ENCODE measurements at regions not wholly inside any gene's neighbourhood (a gene's known extent, or its start where the extent isn't known, plus 50 kb on each side); places are given as distances from the start of the nearest gene placed in this dataset.

DNA sequence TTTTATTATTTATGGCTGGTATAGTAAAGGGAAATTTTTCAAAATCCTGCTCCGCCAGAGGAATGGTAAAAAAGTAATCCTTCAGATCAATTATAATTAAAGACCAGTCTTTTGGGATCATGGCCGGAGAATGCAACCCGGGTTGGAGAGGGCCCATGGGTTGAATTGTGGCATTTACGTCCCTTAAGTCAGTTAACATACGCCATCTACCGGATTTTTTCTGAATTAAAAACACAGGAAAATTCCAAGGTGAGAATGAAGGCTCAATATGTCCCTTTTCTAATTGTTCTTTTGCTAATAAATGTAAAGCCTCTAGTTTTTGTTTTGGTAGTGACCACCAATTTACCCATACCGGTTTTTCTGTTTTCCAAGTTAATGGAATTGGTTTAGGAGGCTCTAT lies 602.8 kb downstream of the ALG10 start:
- Histone ChIP-seq H3K9me2 (replicated peaks; ENCODE audit: control insufficient read depth, low read length) (no peaks in the 10 kb centered on the region), H3K4me2 (ENCODE audit: low read length) (no peak overlapping the region), H3K27me3 (ENCODE audit: control insufficient read depth, low read length) (no peaks in the 10 kb centered on the region), H3F3A (ENCODE audit: control insufficient read depth, insufficient read depth) (no peaks in the 10 kb centered on the region), H3K79me2 (ENCODE audit: control insufficient read depth, low read length) (no peaks in the 10 kb centered on the region), H3K27ac (ENCODE audit: low read depth, low read length) (no peak overlapping the region), H3K36me3 (ENCODE audit: control insufficient read depth, low read length) (no peaks in the 10 kb centered on the region), H3K4me3 (ENCODE audit: low read length) (no peak overlapping the region), H3K9me3 (ENCODE audit: control insufficient read depth, insufficient read depth, low read length) (no peaks in the 10 kb centered on the region), H4K20me1 (ENCODE audit: control insufficient read depth, insufficient read depth, low read depth, low read length) (no peaks in the 10 kb centered on the region), H3K4me1 (ENCODE audit: control insufficient read depth, low read length) (no peaks in the 10 kb centered on the region)
- TF ChIP-seq, protein P1, sequence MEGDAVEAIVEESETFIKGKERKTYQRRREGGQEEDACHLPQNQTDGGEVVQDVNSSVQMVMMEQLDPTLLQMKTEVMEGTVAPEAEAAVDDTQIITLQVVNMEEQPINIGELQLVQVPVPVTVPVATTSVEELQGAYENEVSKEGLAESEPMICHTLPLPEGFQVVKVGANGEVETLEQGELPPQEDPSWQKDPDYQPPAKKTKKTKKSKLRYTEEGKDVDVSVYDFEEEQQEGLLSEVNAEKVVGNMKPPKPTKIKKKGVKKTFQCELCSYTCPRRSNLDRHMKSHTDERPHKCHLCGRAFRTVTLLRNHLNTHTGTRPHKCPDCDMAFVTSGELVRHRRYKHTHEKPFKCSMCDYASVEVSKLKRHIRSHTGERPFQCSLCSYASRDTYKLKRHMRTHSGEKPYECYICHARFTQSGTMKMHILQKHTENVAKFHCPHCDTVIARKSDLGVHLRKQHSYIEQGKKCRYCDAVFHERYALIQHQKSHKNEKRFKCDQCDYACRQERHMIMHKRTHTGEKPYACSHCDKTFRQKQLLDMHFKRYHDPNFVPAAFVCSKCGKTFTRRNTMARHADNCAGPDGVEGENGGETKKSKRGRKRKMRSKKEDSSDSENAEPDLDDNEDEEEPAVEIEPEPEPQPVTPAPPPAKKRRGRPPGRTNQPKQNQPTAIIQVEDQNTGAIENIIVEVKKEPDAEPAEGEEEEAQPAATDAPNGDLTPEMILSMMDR (IDR thresholded peaks at IDR 0.05; ENCODE audit: low read depth, low read length, poor library complexity, severe bottlenecking), result peak; percentile 64
- TF ChIP-seq EZH2phosphoT487 (IDR thresholded peaks at IDR 0.05; ENCODE audit: borderline replicate concordance, low read length), result no peak

DNA sequence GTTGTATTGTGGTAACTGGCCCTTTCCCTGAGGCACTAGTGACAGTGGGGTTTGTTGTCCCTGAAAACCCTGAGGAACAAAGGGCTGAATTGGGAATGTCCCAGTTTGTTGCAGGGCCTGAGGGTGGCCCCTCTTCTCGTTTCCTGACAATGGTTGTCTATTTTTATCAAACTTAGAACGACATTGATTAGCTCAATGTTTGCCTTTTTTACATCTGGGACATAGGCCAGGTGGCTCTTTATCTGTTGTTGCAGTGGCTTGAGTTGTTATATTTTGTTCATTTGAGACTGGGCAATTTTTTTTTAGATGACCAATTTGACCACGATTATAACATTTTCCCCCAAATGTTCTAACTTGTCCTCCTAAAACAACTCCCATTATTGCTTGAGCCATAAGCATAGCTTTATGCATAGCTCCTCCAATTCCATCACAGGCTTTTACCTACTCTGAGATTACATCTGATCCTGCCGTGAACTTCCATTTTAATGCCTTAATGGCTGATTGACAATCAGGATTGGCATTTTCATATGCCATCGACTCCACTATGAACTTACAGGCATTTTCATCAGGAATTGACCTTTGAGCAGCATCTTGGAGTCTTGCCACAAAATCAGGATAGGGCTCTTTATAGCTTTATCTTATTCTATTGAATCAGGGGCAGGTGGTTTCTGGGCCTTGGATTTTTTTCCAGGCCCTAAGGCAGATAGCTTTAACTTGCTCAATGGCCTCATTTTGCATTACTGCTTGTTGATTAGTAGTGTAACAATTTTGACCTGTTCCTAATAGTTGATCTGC lies 604.3 kb downstream of the ALG10 start:
- Histone ChIP-seq H4K20me1 (ENCODE audit: control insufficient read depth, insufficient read depth, low read depth, low read length) (no peaks in the 10 kb centered on the region), H3F3A (ENCODE audit: control insufficient read depth, insufficient read depth) (no peaks in the 10 kb centered on the region), H3K4me3 (ENCODE audit: low read length) (no peak overlapping the region), H3K4me1 (ENCODE audit: control insufficient read depth, low read length) (no peaks in the 10 kb centered on the region), H3K9me3 (ENCODE audit: control insufficient read depth, insufficient read depth, low read length) (no peaks in the 10 kb centered on the region), H3K27ac (ENCODE audit: low read depth, low read length) (no peak overlapping the region), H3K27me3 (ENCODE audit: control insufficient read depth, low read length) (no peaks in the 10 kb centered on the region), H3K9me2 (replicated peaks; ENCODE audit: control insufficient read depth, low read length) (no peaks in the 10 kb centered on the region), H3K36me3 (ENCODE audit: control insufficient read depth, low read length) (no peaks in the 10 kb centered on the region), H3K4me2 (ENCODE audit: low read length) (no peak overlapping the region), H3K79me2 (ENCODE audit: control insufficient read depth, low read length) (no peaks in the 10 kb centered on the region)
- TF ChIP-seq, protein P1 (IDR thresholded peaks at IDR 0.05; ENCODE audit: low read depth, low read length, poor library complexity, severe bottlenecking), result no peak
- no peak for TF ChIP-seq EZH2phosphoT487 (IDR thresholded peaks at IDR 0.05; ENCODE audit: borderline replicate concordance, low read length)

Measured in DOHH2 (cell line).